A673 (cell line): ENCODE measurements at regions not wholly inside any gene's neighbourhood (a gene's known extent, or its start where the extent isn't known, plus 50 kb on each side); places are given as distances from the start of the nearest gene placed in this dataset.

ENCODE experiments used
- BruUV-seq: library from RNA; stranded (reverse); fragments of 400-500 nt; replicated peaks from 2 replicates; lab custom pipeline; 2021; lab: Mats Ljungman, UMichigan
- CTCF ChIA-PET: fragments of 300-600 bp; sonication (Branson Sonifier 250); formaldehyde crosslinking; loops from one replicate; lab custom pipeline; 2022; ENCODE audit warnings: antibody characterized with exemption; lab: Charles Lee
- POLR2A ChIA-PET: fragments of 300-600 bp; sonication (Branson Sonifier 250); formaldehyde crosslinking; loops from one replicate; lab custom pipeline; 2022; ENCODE audit warnings: antibody characterized with exemption; ENCODE audit not compliant: low non-redundant PET; lab: Charles Lee
- DNase-seq: peaks from one replicate; pipeline ENCODE4 v3.0.0-alpha.2; 2015; ENCODE audit warnings: low spot score
- H3K27ac ChIP-seq: fragments of 200-600 bp; sonication (generic); 2 replicates; pipeline ENCODE4 v1.5.1; 2016; ENCODE audit warnings: mixed run types, low read depth, mild to moderate bottlenecking, mixed read lengths, antibody characterized with exemption, low read length; ENCODE audit not compliant: poor library complexity, severe bottlenecking
- H3K27me3 ChIP-seq: fragments of 200-600 bp; sonication (generic); replicated peaks from 2 replicates; pipeline ENCODE4 v1.6.1; 2017; ENCODE audit warnings: mixed run types, low read depth, mild to moderate bottlenecking, mixed read lengths, antibody characterized with exemption, low read length; ENCODE audit not compliant: insufficient read depth, poor library complexity
- H3K36me3 ChIP-seq: fragments of 200-600 bp; sonication (generic); 2 replicates; pipeline ENCODE4 v1.6.1; 2016; ENCODE audit warnings: mixed run types, mild to moderate bottlenecking, mixed read lengths, antibody characterized with exemption, low read length; ENCODE audit not compliant: insufficient read depth, poor library complexity, severe bottlenecking
- H3K4me1 ChIP-seq: fragments of 200-600 bp; sonication (generic); 2 replicates; pipeline ENCODE4 v1.6.1; 2017; ENCODE audit warnings: mixed run types, mild to moderate bottlenecking, mixed read lengths, antibody characterized with exemption, low read length; ENCODE audit not compliant: insufficient read depth, poor library complexity, severe bottlenecking
- H3K4me3 ChIP-seq: fragments of 200-600 bp; sonication (generic); 2 replicates; pipeline ENCODE4 v1.5.1; 2016; ENCODE audit warnings: low read depth, mixed run types, mild to moderate bottlenecking, mixed read lengths, low read length; ENCODE audit not compliant: poor library complexity, severe bottlenecking
- H3K9me3 ChIP-seq: fragments of 200-600 bp; sonication (generic); 2 replicates; pipeline ENCODE4 v1.6.1; 2016; ENCODE audit warnings: mixed run types, low read depth, mild to moderate bottlenecking, mixed read lengths, antibody characterized with exemption, low read length; ENCODE audit not compliant: poor library complexity, severe bottlenecking
- EZH2 ChIP-seq: fragments of 200-600 bp; sonication (generic); IDR thresholded peaks from 2 replicates; pipeline ENCODE4 v1.6.1; 2017; ENCODE audit warnings: borderline replicate concordance, low read depth, mild to moderate bottlenecking, mixed read lengths, antibody characterized with exemption, low read length; ENCODE audit not compliant: poor library complexity, severe bottlenecking
- intact Hi-C: fragments of 100-400 bp; cut with micrococcal nuclease; formaldehyde crosslinking; loops from one replicate; pipeline ENCODE4 v1.10.0; 2022; ENCODE audit not compliant: unreplicated experiment
- TF ChIP-seq, protein P1 (sequence below): fragments of 300-800, 200-600 bp; sonication (generic); conservative IDR thresholded peaks from 2 replicates; pipeline ENCODE4 v1.5.1; 2017; ENCODE audit warnings: low read depth, mild to moderate bottlenecking, antibody characterized with exemption, low read length, moderate library complexity, mixed read lengths

DNA sequence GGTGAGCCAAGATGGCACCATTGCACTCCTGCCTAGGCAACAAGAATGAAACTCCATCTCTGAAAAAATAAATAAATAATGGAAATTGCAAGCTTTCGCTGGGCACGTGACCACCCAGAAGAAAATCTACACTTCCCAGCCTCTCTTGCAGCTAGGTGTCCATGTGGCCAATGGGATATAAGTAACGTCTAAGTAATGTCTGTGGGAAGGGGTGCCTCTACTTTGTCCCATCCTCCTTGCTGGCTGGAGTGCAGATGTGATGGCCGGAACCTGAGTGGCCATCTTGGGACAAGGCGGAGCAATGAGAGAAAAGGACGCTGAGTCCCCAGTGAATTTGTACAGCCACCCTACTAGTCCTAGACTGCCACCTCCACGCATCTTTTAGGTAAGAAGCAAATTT, 99.8 kb upstream of the PTPN1 start:
- no peak for DNase-seq
- no TSS peak for BruUV-seq
- no peaks in the 10 kb centered on the region for H3K9me3 ChIP-seq
- ChIA-PET POLR2A (no interaction called here), CTCF (no interaction called here)
- TF ChIP-seq EZH2, result no peak
- TF ChIP-seq, protein P1, sequence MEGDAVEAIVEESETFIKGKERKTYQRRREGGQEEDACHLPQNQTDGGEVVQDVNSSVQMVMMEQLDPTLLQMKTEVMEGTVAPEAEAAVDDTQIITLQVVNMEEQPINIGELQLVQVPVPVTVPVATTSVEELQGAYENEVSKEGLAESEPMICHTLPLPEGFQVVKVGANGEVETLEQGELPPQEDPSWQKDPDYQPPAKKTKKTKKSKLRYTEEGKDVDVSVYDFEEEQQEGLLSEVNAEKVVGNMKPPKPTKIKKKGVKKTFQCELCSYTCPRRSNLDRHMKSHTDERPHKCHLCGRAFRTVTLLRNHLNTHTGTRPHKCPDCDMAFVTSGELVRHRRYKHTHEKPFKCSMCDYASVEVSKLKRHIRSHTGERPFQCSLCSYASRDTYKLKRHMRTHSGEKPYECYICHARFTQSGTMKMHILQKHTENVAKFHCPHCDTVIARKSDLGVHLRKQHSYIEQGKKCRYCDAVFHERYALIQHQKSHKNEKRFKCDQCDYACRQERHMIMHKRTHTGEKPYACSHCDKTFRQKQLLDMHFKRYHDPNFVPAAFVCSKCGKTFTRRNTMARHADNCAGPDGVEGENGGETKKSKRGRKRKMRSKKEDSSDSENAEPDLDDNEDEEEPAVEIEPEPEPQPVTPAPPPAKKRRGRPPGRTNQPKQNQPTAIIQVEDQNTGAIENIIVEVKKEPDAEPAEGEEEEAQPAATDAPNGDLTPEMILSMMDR, result no peak
- no peak overlapping the region for H3K4me3 ChIP-seq
- no peaks in the 10 kb centered on the region for H3K36me3 ChIP-seq
- intact Hi-C loops, result no loop called here
- no peak overlapping the region for H3K27ac ChIP-seq
- H3K27me3 ChIP-seq, result no peaks in the 10 kb centered on the region
- no peaks in the 10 kb centered on the region for H3K4me1 ChIP-seq

DNA sequence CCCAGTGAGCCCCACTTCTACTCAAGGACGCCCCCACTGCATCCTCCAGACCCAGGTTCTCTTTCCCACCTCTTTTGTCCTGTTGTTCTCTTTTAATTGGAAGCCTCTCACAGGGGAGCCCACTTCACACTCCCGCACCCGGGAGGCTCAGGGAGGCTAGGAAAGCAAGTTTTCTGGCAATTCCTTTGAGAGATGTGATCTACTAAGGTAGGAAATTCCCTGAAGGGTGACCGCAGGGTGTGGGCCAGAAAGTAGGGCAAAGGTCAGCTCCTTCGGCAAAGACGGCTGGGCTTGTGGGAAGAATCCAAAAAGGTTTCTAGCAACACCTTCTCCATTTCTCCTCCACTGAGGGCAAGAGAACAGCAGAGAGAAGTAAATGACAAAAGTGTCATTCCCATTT, 98.1 kb upstream of the PTPN1 start:
- DNase-seq, result no peak
- ChIA-PET POLR2A (no interaction called here), CTCF (no interaction called here)
- intact Hi-C loops, result no loop called here
- H3K4me1 ChIP-seq, result peaks cover 4% of the 10 kb centered on the region
- no peaks in the 10 kb centered on the region for H3K27me3 ChIP-seq
- H3K27ac ChIP-seq, result no peak overlapping the region
- TF ChIP-seq, protein P1, result no peak
- no peak for TF ChIP-seq EZH2
- no peaks in the 10 kb centered on the region for H3K9me3 ChIP-seq
- no peaks in the 10 kb centered on the region for H3K36me3 ChIP-seq
- BruUV-seq, result no TSS peak
- H3K4me3 ChIP-seq, result no peak overlapping the region

DNA sequence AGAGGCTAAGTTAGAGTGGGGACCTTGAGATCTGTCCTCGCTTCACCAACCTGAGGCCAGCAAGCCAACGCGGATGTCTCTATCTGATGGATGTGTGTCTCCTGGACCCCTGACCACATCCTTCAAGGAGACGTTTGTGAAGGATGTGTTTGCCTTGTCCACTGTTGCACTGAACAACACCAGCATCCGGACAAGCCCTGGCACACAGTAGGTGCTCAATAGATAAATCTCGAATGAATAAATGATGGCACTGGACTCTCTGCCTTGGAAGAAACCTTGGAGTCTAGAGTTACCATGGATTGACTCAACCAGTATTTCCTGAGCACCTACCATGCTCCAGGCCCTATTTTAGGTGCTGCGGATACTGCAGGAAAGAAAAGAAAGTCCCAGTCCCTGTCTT, 97.7 kb upstream of the PTPN1 start:
- H3K9me3 ChIP-seq, result no peaks in the 10 kb centered on the region
- no peaks in the 10 kb centered on the region for H3K36me3 ChIP-seq
- no peak overlapping the region for H3K4me3 ChIP-seq
- TF ChIP-seq, protein P1, result no peak
- TF ChIP-seq EZH2, result no peak
- ChIA-PET POLR2A (no interaction called here), CTCF (no interaction called here)
- no peak overlapping the region for H3K27ac ChIP-seq
- intact Hi-C loops, result no loop called here
- no peak for DNase-seq
- H3K4me1 ChIP-seq, result peaks cover 4% of the 10 kb centered on the region
- H3K27me3 ChIP-seq, result no peaks in the 10 kb centered on the region
- no TSS peak for BruUV-seq
